ENCODE measurements at regions not wholly inside any gene's neighbourhood (a gene's known extent, or its start where the extent isn't known, plus 50 kb on each side); places are given as distances from the start of the nearest gene placed in this dataset.

GRCh38 chr22:27473533-27473932, 328.0 kb downstream of the MN1 start:
- TF ChIP-seq CTCF (IDR thresholded peaks at IDR 0.05) (no peak), POLR2A (IDR thresholded peaks at IDR 0.05) (no peak)
